ENCODE measurements at regions not wholly inside any gene's neighbourhood (a gene's known extent, or its start where the extent isn't known, plus 50 kb on each side); places are given as distances from the start of the nearest gene placed in this dataset.

GRCh38 chr1:24991697-24992096 lies 61.6 kb upstream of the RUNX3 start:
- DNase-seq = no peak
- Histone ChIP-seq H3K27ac (ENCODE audit: insufficient read length, low read depth, low read length) (no peak overlapping the region), H3K23me2 (ENCODE audit: insufficient read length, low read depth, low read length, poor library complexity, severe bottlenecking) (no peaks in the 10 kb centered on the region), H3K4ac (ENCODE audit: low read depth, low read length) (no peak overlapping the region), H2AFZ (ENCODE audit: low read length) (no peak overlapping the region), H2BK120ac (ENCODE audit: low read depth, low read length, poor library complexity, severe bottlenecking) (no peak overlapping the region), H3K4me2 (ENCODE audit: insufficient read depth, insufficient read length, low read length) (no peak overlapping the region), H3K23ac (ENCODE audit: insufficient read length, low read depth, low read length) (no peak overlapping the region), H2BK15ac (ENCODE audit: low read depth, low read length) (no peak overlapping the region), H3K79me2 (ENCODE audit: insufficient read depth, low read length) (no peaks in the 10 kb centered on the region), H4K8ac (replicated peaks; ENCODE audit: insufficient read length, low read depth, low read length) (no peak overlapping the region), H3K18ac (ENCODE audit: insufficient read length, low read depth, low read length) (no peak overlapping the region), H3K4me1 (ENCODE audit: insufficient read depth, low read length) (no peaks in the 10 kb centered on the region), H3K14ac (ENCODE audit: insufficient read depth, low read length) (no peak overlapping the region), H3T11ph (ENCODE audit: low read length) (no peak overlapping the region), H4K91ac (ENCODE audit: insufficient read length, low read depth, low read length) (no peak overlapping the region), H4K5ac (ENCODE audit: insufficient read length, low read depth, low read length) (no peak overlapping the region), H3K56ac (ENCODE audit: insufficient read length, low read depth, low read length) (no peak overlapping the region), H3K9ac (ENCODE audit: extremely low read depth, insufficient read length, low read length) (no peak overlapping the region), H2BK20ac (ENCODE audit: low read depth, low read length, poor library complexity, severe bottlenecking) (no peak overlapping the region), H2AK5ac (ENCODE audit: insufficient read length, low read length) (no peak overlapping the region), H3K79me1 (ENCODE audit: insufficient read depth, low read depth, low read length, poor library complexity, severe bottlenecking) (no peaks in the 10 kb centered on the region), H2BK12ac (ENCODE audit: insufficient read length, low read depth, low read length) (no peak overlapping the region), H3K27me3 (ENCODE audit: insufficient read depth, low read length) (no peaks in the 10 kb centered on the region), H3K9me3 (ENCODE audit: control insufficient read depth, low read depth, low read length) (no peaks in the 10 kb centered on the region), H4K20me1 (ENCODE audit: control insufficient read depth, insufficient read depth, insufficient read length) (no peaks in the 10 kb centered on the region), H2BK5ac (ENCODE audit: insufficient read length, low read length) (no peak overlapping the region)
- peaks cover 14 to 31% of the 10 kb centered on the region in 2 experiments for H3K4me1 Mint-ChIP-seq
- no peak overlapping the region for H3K4me3 Mint-ChIP-seq
- H3K9me3 Mint-ChIP-seq = no peaks in the 10 kb centered on the region; a peak in 1 of 5 replicates
- peaks cover 7% of the 10 kb centered on the region for H3K27me3 Mint-ChIP-seq (ENCODE audit: low read depth)
- no CpG with 5 or more reads among the region's 7 CpGs for WGBS (ENCODE audit: extremely low coverage, insufficient read length, low lambda C conversion rate)
- TF ChIP-seq, protein P1, sequence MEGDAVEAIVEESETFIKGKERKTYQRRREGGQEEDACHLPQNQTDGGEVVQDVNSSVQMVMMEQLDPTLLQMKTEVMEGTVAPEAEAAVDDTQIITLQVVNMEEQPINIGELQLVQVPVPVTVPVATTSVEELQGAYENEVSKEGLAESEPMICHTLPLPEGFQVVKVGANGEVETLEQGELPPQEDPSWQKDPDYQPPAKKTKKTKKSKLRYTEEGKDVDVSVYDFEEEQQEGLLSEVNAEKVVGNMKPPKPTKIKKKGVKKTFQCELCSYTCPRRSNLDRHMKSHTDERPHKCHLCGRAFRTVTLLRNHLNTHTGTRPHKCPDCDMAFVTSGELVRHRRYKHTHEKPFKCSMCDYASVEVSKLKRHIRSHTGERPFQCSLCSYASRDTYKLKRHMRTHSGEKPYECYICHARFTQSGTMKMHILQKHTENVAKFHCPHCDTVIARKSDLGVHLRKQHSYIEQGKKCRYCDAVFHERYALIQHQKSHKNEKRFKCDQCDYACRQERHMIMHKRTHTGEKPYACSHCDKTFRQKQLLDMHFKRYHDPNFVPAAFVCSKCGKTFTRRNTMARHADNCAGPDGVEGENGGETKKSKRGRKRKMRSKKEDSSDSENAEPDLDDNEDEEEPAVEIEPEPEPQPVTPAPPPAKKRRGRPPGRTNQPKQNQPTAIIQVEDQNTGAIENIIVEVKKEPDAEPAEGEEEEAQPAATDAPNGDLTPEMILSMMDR (conservative IDR thresholded peaks at IDR 0.05) = no peak
- no peaks in the 10 kb centered on the region for H3K36me3 Mint-ChIP-seq (ENCODE audit: insufficient read depth in 1 of 3, low read depth in 3 of 3)
- no peak overlapping the region; a peak in 1 of 7 replicates for H3K27ac Mint-ChIP-seq

All from H9 (cell line).